A673 (cell line): ENCODE measurements at regions not wholly inside any gene's neighbourhood (a gene's known extent, or its start where the extent isn't known, plus 50 kb on each side); places are given as distances from the start of the nearest gene placed in this dataset.

ENCODE experiments used
- EZH2 ChIP-seq: fragments of 200-600 bp; sonication (generic); IDR thresholded peaks from 2 replicates; pipeline ENCODE4 v1.6.1; 2017; ENCODE audit warnings: borderline replicate concordance, low read depth, mild to moderate bottlenecking, mixed read lengths, antibody characterized with exemption, low read length; ENCODE audit not compliant: poor library complexity, severe bottlenecking
- TF ChIP-seq, protein P1 (sequence below): fragments of 300-800, 200-600 bp; sonication (generic); conservative IDR thresholded peaks from 2 replicates; pipeline ENCODE4 v1.5.1; 2017; ENCODE audit warnings: low read depth, mild to moderate bottlenecking, antibody characterized with exemption, low read length, moderate library complexity, mixed read lengths

DNA sequence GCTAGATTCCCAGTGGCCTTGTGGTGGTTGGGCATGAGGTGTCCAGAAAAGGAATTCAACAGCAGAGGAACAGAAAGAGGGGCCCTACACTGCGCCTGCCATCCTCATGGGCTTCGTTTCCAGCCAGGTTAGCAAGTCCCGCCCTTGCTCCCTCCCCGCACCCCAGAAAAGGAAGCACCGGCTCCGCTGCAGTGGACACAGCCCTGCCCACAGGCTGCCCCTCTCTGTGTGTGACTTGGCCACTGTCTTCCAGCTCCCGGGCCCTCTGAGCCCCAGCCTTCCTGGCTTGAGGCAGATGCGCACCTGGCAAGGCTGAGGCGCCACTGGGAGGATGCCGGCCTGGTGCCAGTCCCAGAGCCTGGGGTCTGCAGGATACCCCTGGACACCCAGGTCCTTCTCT, 305.0 kb upstream of the IRX4 start:
- TF ChIP-seq, protein P1, sequence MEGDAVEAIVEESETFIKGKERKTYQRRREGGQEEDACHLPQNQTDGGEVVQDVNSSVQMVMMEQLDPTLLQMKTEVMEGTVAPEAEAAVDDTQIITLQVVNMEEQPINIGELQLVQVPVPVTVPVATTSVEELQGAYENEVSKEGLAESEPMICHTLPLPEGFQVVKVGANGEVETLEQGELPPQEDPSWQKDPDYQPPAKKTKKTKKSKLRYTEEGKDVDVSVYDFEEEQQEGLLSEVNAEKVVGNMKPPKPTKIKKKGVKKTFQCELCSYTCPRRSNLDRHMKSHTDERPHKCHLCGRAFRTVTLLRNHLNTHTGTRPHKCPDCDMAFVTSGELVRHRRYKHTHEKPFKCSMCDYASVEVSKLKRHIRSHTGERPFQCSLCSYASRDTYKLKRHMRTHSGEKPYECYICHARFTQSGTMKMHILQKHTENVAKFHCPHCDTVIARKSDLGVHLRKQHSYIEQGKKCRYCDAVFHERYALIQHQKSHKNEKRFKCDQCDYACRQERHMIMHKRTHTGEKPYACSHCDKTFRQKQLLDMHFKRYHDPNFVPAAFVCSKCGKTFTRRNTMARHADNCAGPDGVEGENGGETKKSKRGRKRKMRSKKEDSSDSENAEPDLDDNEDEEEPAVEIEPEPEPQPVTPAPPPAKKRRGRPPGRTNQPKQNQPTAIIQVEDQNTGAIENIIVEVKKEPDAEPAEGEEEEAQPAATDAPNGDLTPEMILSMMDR: no peak
- no peak for TF ChIP-seq EZH2
